ENCODE measurements at regions not wholly inside any gene's neighbourhood (a gene's known extent, or its start where the extent isn't known, plus 50 kb on each side); places are given as distances from the start of the nearest gene placed in this dataset.

- TF ChIP-seq ZNF462 (CRISPR knock-in tag; IDR thresholded peaks at IDR 0.05), result no peak
- TF ChIP-seq REST (IDR thresholded peaks at IDR 0.05; ENCODE audit: unreplicated experiment), result no peak
- TF ChIP-seq STAT1 (IDR thresholded peaks at IDR 0.05; ENCODE audit: unreplicated experiment), result no peak
Observed at GRCh38 chr7:4352069-4352468, 330.0 kb upstream of the FOXK1 start (continued).

- no peak overlapping the region for H3K27ac ChIP-seq (ENCODE audit: low read depth)
- H3K27ac Mint-ChIP-seq, result no peak overlapping the region
- H3K36me3 Mint-ChIP-seq (ENCODE audit: low read depth), result peaks cover 29% of the 10 kb centered on the region
- DNase-seq (ENCODE audit: low spot score), result peak; percentile 48
- ATAC-seq, result peak; percentile 45; the same call in 1 of the 3 replicates
- no peak overlapping the region for H3K4me3 Mint-ChIP-seq
- no peaks in the 10 kb centered on the region for H3K27me3 ChIP-seq (ENCODE audit: insufficient read depth)
- no peaks in the 10 kb centered on the region for H4K20me1 ChIP-seq (replicated peaks; ENCODE audit: insufficient read depth)
- H3K4me2 ChIP-seq, result no peak overlapping the region
- H2AFZ ChIP-seq, result no peak overlapping the region
- H3K4me3 ChIP-seq, result no peak overlapping the region
- H3K9me2 ChIP-seq (ENCODE audit: insufficient read depth), result no peaks in the 10 kb centered on the region
- TF ChIP-seq STAT1 (IDR thresholded peaks at IDR 0.05; ENCODE audit: unreplicated experiment) (no peak), EZH2 (IDR thresholded peaks at IDR 0.05; ENCODE audit: low read depth, unreplicated experiment) (no peak), CTCF (conservative IDR thresholded peaks at IDR 0.05; ENCODE audit: low read depth in 2 of 2) (peak; percentile 21 to 37; a peak in 2 of 4 replicates)
- peaks cover 87% of the 10 kb centered on the region for H3K9me3 Mint-ChIP-seq
- peaks cover 9% of the 10 kb centered on the region for H3K4me1 ChIP-seq (ENCODE audit: insufficient read depth)
- H3K36me3 ChIP-seq (ENCODE audit: insufficient read depth), result no peaks in the 10 kb centered on the region; the same call in 1 of the 2 replicates
- no peaks in the 10 kb centered on the region for H3K79me2 ChIP-seq (replicated peaks; ENCODE audit: insufficient read depth)
- H3K4me1 Mint-ChIP-seq, result no peaks in the 10 kb centered on the region
- no peaks in the 10 kb centered on the region for H3F3A ChIP-seq (replicated peaks; ENCODE audit: low read depth)
- peaks cover 4% of the 10 kb centered on the region for H3K27me3 Mint-ChIP-seq (ENCODE audit: insufficient read depth, low read depth, poor library complexity)
Observed at GRCh38 chr7:4361774-4362173, 320.3 kb upstream of the FOXK1 start.
